NCI-H2196 (cell line): ENCODE measurements at regions not wholly inside any gene's neighbourhood (a gene's known extent, or its start where the extent isn't known, plus 50 kb on each side); places are given as distances from the start of the nearest gene placed in this dataset.

Experiments used
- DNase-seq: peaks from one replicate; lab custom pipeline; 2025; ENCODE audit not compliant: unreplicated experiment; lab: John Stamatoyannopoulos, UW

DNA sequence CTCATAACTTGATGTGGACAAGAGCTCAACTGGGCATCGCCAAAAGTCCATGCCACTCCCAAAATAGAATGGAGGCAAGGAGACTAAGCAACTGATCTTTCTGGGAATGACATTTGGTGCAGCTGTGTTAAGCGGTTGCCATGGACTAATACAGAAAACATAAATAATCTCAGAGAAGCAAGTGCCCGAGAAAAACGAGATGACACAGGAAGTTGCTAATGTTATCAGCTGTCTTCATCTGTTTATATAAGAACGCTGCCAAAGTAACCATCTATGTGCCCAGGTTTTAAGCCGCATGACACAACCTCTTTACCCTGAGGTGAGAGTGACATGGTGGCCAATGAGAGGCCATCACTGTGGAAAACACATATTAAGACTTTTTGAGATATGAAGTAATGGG is 54.9 kb upstream of the SACS start:
- peak; percentile 70 for DNase-seq

DNA sequence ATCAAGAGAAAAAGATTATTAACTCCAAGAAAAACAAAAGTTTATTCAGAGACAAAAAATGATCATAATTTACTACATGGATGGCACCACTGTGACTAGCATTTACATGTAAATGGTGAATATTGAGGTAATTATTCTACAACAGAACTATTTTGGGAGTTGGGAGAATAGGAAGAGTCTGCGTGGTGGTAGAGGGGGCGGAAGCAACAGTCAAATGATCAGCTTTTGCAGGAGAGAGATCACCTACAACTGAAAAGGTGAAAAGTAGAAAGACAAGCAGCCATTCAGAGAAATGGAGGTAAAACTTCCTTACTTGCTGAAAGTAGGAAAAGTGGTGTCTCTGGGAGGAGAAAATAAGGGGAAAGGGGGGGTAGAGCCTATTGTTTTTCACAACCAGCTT is 62.8 kb upstream of the SACS start:
- no peak for DNase-seq

DNA sequence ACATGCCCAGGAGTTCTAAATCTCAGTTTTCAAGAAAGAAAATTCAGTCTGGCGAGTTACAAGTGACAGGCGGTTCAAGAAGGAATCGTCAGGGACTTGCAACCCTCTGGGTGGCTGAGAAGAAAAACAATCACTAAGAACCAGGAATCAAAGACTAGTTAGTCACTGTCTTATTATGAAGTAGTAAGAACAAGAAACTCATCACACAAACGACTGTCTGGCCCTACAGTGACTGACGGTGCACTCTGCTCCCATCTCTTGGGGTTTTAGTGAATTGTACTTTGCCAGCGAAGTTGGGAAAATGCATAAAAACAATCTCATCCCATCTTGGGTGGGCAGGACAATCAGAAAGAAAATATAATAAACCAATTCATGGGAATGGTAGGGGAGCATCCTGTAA is 63.7 kb upstream of the SACS start:
- no peak for DNase-seq

DNA sequence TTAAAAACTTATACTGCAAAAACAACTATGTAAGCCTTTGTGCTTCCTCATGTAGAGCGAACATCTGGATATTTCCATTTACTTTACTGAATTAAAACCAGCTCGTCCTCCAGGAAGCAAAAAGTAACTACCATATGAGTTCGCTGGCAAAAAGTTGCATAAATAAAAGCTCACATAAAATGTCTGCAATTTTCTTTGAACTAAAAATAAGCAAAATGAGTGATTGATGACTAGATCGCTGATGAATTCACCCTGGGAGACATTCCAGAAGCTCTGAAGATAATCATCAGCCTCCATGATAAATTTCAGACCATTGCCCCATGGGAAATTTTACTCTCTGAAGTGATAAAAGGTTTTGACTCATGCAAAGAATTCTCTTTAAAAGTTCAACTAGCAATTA is 67.3 kb upstream of the SACS start:
- DNase-seq = no peak

DNA sequence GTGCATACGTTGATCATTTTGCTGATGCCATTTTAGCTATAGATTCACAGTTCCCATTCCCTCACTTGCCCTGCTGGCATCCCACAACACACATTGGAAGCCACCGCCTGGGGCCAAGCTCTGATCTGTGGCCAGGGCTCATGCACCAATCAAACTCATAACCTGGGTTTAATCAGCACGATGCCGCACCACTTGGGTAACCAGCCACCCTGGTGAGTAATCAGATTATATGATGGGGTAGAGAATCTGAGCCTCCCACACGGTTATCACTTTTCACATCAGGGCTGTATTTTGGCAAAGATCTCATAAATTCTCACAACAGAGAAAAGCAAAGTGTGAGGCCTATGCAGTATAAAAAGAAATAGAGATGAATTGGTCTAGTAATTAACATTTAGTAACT is 66.0 kb upstream of the TNFRSF19 start:
- no peak for DNase-seq

DNA sequence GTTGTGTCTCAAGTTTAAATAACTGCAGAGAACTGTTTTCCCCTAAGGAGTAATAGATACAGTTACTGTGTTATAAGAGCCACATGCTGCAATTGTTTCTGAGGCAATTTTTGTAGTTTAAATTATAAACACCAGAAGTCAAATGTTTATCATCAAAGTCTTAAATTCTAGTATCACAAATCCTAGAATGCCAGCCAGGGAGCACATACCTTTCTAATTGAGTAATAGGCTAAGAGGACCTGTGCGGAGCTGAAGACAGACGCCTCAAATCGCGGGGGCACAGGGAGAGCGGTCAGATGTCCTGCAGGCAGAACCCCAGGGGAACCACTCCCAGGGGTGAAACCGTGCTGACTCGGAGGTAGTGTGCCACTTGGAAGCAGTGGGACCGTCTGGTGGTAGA is 65.2 kb upstream of the TNFRSF19 start:
- no peak for DNase-seq

DNA sequence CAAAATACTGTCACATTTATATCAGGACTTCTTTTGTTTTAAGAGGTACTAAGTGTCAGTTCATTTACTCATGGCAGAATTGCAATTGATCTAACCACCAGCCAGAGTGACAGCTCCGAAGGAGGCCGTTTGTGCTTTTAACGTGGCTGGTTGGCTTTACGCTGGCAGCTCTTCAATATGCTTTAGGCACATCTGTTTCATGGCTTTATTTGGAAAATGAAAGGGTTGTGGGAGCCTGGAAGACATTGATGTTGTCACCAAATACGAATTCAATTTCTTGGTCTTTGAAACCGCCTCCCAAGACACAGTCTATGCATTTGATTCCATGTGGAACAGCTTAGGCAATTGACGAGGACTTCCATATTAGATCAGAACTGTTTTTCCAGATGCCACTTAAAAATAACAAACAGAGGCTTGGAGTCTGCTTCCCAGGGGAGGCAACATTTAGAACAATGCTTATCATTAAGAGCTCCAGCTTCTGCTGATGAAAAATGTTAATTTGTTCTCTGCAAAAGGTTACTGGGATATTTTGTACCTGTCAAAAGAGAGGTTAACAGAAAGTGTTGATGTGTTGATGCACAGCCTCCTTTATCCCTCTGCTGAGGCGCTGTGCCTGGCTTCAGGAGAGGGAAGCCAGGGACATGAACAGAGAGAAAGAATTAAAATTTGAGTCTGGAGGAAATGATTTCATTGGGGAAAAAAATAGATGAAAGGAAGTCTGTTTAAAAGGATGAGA is 64.0 kb upstream of the TNFRSF19 start:
- DNase-seq = no peak

DNA sequence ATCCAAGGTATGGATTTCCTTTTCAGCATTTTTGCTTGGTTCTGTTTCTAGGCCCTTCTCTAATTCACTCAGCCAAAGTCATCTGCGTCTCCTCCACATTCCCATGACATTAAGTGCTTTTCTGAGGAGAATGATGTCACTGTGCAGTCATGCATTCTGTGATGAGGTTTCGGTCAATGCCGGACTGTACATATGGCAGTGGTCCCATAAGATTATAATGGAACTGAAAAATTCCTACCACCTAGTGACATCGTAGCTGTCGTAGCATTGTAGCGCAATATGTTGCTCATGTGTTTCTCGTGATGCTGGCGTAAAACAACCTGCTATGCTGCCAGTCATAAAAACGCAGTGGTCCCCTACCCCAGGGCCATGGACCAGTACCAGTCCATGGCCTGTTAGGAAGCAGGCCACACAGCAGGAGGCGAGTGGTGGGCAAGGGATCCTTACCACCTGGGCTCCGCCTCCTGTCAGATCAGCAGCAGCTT is 63.4 kb upstream of the TNFRSF19 start:
- no peak for DNase-seq

DNA sequence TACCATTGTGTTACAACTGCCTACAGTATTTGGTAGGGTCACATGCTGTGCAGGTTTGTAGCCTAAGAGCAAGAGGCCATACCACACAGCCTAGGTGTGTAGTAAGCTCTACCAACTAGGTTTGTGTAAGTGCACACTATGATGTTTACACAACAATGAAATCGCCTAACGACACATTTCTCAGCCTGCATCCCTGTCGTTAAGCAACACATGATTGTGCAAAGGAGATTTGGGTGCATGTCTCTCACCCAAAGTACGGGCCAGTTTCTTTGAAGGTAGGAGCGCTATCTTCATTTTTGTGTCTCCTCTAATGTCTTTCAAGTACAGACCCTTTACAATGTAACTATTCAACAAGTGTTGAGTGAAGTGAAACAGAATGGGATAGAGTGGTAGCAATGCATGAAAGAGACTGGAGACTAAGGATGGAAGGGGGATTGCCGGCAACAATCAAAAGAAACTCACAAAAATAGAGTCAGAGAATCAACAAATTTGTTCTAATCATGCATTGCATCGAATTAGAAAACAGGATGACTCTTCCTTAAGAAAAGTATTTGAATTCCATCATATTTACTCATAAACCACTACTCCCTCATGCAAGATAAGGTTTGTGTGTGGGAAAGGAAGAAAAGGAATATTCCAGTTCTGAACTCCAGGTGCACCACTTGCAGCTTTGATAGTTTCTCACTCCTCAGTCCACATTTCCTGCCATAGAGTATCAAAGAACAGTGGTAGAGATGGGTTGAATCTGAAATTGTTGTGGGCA is 60.2 kb upstream of the TNFRSF19 start:
- DNase-seq = no peak

DNA sequence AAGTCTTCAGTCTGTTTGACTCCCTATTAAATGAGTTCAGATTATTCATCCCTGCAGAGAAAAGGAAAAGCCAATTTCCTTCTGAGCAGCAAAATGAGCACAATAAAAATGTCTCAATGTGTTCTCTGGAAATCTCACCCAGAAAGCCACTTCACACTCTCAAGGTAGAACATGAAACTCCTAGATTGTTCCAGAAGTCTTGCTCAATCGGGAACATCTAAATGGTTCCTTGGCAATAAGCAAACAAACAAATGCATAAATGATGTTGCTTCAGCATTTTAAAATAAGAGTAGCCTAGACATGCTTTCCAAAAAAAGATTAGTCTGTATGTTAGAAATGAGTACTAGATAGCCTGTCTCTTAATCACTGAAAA is 59.7 kb upstream of the TNFRSF19 start:
- no peak for DNase-seq

DNA sequence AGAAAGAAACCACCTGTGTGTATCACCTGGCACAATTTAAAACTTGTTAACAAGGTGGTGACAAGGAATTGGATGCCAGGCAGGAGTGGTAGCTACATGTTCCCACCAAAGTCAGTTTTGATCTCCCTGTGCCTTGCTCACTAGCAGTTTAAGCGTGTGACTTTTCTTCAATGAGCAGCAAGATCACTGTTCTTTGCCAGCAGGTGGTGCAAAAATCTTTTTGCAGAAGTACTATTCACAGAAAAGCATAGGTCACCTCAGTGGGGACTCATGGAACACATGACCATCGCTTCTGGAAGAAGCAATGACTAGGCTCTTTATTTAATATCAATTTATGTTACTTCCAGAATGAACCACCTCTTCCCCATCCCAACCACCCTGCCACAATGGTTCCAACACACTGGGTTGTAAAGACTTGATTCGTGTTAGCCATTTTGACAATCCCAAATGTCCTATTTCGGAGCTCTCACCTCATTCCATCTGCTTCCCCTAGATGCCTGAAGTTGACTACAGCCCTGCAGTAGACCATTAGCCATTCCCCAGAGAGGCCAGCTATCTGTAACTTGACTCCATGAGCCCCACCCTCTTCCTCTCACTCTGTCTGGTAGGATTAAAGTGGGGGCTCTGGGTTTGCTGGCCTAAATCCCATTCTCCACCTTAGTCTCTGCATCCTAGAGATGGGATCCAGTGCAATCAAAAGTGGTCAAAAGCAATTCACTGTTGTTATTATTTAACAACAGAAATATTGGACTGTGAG is 59.1 kb upstream of the TNFRSF19 start:
- DNase-seq = no peak

DNA sequence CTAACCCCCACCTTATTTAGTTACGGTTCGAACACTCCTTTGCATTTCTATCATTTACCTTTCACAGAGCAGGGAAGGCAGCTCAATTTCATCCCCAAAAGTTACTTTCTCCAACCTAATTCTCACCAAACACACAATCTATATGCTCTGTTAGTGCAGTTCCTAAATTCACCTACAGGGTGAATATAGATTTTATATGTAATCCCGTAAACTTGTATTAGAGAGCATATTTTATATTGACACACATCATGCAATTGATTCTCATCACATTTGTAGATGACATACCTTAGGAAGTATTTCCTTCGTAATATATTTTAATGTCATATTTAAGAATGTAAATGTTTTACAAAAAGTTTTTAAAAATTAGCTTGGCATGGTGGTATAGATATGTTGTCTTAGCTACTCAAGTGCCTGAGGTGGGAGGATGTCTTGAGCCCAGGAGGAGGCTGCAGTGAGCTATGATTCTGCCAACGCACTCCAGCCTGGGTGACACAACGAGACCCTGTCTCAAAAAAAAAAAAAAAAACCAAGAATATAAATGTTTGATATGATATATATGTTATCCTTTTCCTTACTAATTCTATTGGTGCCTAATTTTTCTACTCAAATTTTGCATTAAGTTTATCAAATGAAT is 57.3 kb upstream of the TNFRSF19 start:
- DNase-seq = no peak

DNA sequence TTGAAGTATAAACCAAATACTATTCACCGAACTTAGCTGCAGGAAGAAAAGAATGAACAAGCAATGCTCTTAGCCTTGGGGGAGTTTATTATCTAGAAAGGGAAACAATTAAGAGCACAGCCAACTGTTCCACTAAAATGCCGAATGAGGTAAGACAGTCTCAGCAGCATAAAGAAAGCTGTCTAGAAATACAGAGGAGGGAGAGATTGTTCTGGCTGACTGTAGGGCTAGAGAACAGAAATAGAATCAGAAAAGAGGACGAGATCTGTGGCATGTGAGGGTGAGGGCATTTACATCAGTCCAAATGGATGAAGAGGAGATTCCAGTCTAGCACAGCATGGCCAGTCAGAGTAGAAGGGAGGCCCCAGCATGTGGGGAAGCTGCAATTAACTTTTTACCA is 56.8 kb upstream of the TNFRSF19 start:
- DNase-seq = no peak

DNA sequence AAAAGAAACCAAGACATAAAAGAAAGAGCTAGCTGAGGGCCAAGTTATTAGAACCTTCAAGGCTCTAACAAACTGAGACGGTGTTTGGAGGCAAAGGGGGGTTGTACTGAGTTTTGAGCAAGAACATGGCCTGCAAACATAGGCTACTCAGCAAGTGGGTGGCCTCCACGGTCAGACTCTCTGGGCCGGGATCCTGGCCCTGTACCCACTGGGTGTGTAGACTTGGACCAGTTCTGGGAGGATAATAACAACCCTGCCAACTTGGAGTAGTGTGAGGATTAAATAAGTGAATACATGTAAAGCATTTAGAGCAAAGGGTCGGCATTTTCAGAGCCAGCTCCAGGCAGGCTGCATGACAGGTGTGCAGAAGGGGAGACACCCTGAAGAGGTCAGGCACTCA is 56.1 kb upstream of the TNFRSF19 start:
- no peak for DNase-seq

DNA sequence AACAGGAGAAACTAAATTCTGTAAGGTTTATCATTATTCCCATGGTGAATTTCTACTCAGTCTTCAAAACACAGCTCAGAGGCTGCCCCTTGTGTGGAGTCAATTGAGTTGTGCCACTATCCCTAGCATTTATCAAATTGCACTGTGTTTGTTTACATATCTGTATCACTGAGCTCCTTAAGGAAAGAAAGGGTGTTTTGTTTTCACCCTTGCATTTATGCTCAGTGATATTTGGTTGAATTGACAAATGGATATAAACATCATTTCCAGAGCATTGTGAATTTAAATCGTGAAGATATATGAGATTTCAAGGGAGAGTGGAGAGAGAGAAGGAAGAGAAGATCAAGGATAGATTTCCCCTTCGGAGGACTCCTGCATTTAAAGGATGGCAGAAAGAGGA is 55.1 kb upstream of the TNFRSF19 start:
- no peak for DNase-seq

DNA sequence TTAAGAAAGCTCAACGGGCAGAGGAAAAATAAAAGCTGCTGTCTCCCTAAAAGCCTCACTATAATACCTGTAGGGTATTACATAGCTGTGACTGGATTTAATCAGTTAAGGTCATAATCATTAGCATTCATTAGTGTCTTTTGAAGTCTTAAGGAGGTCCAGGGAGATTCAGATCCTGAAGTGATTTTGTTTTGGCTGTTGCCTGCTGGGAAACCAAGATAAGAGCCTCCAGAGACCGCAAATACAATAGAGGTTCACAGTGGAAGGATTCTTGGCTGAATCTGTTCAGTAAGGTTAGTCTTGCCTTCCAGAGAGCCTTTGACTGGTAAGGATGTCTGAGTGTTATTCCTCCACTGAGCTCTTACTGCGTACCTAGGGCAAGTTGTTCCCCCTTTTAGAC is 54.0 kb upstream of the TNFRSF19 start:
- no peak for DNase-seq

DNA sequence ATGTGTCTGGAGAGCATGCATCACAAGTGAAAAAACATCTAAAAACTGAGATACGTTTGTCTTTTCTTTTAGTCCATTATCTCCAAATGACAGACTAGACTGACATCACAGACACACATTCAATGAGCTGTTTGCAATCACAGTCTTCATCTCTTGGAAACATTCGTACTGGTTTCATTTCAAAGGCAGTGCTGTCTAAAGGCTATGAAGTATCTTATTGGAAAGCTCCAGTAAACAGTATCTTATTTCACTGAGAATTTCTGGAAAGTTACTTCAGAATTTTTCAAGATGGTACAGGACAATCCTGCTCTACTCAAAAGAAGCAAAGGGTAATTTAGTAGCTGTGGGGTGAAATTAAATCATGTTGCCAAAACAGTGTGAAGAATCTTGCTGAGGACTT is 53.5 kb upstream of the TNFRSF19 start:
- no peak for DNase-seq

DNA sequence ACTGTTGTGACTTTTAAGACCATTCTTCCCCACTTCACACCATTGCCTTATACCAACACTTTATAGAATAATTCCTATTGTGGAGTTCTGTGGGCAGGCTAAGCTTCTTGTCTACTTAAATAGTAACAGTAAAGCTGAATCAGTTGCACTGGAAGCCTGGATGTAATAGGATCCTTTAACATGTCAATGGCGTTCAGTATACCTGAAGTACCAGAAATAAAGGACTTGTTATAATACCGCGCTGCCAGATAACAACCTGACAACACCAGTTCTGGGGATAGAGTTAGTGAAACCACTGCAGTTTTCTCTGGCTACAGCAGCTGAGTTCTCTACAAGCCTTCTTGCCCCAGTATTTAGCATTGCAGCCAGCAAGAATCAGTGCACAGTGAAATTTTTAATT is 52.0 kb upstream of the TNFRSF19 start:
- DNase-seq = no peak
